OCI-LY3 (cell line): ENCODE measurements at regions not wholly inside any gene's neighbourhood (a gene's known extent, or its start where the extent isn't known, plus 50 kb on each side); places are given as distances from the start of the nearest gene placed in this dataset.

Experiments
- H2AFZ ChIP-seq: fragments of 200-600, 300-600 bp; shearing (Covaris generic); 2 replicates; pipeline ENCODE4 v1.6.0; 2014; ENCODE audit warnings: antibody characterized with exemption, low read depth, low read length
- H3K27ac ChIP-seq: fragments of 200-600, 300-600 bp; sonication (generic); 2 replicates; pipeline ENCODE4 v1.5.1; 2014; ENCODE audit warnings: mild to moderate bottlenecking, low read length, moderate library complexity, mixed read lengths
- H3K27me3 ChIP-seq: fragments of 200-600, 300-600 bp; sonication (generic); 2 replicates; pipeline ENCODE4 v1.6.1; 2014; ENCODE audit warnings: low read depth, low read length, mixed read lengths
- H3K36me3 ChIP-seq: fragments of 200-600, 300-600 bp; sonication (generic); replicated peaks from 2 replicates; pipeline ENCODE3; 2014; ENCODE audit warnings: low read depth, low read length, mixed read lengths
- H3K4me1 ChIP-seq: fragments of 300-600, 200-600 bp; sonication (generic); 2 replicates; pipeline ENCODE4 v1.6.1; 2014; ENCODE audit warnings: low read length, mixed read lengths
- H3K4me2 ChIP-seq: fragments of 200-600, 300-600 bp; sonication (generic); 2 replicates; pipeline ENCODE4 v1.6.1; 2014; ENCODE audit warnings: low read length, mixed read lengths
- H3K4me3 ChIP-seq: fragments of 300-600, 200-600 bp; sonication (generic); 2 replicates; pipeline ENCODE4 v1.5.1; 2014; ENCODE audit warnings: antibody characterized with exemption, mild to moderate bottlenecking, low read length, moderate library complexity
- H3K79me2 ChIP-seq: fragments of 300-600, 200-600 bp; shearing (Covaris generic); 2 replicates; pipeline ENCODE4 v1.6.1; 2014; ENCODE audit warnings: mild to moderate bottlenecking, low read length, mixed read lengths
- H3K9ac ChIP-seq: fragments of 300-600, 200-600 bp; shearing (Covaris generic); 2 replicates; pipeline ENCODE4 v1.6.0; 2014; ENCODE audit warnings: mild to moderate bottlenecking, low read length, moderate library complexity
- H3K9me3 ChIP-seq: fragments of 200-600, 300-600 bp; shearing (Covaris generic); 2 replicates; pipeline ENCODE4 v1.6.1; 2014; ENCODE audit warnings: low read length, mixed read lengths; ENCODE audit not compliant: insufficient read depth
- H4K20me1 ChIP-seq: fragments of 200-600, 300-600 bp; sonication (generic); 2 replicates; pipeline ENCODE4 v1.6.1; 2016; ENCODE audit warnings: low read length, mixed read lengths; ENCODE audit not compliant: insufficient read depth
- EZH2phosphoT487 ChIP-seq: fragments of 200-600 bp; shearing (Covaris generic); IDR thresholded peaks from 2 replicates; pipeline ENCODE4 v1.6.1; 2018; ENCODE audit warnings: antibody characterized with exemption, mixed run types, low read depth
- TF ChIP-seq, protein P1 (sequence below): fragments of 200-600, 300-600 bp; sonication (generic); IDR thresholded peaks from 2 replicates; pipeline ENCODE4 v1.5.1; 2014; ENCODE audit warnings: antibody characterized with exemption, low read length, low read depth

DNA sequence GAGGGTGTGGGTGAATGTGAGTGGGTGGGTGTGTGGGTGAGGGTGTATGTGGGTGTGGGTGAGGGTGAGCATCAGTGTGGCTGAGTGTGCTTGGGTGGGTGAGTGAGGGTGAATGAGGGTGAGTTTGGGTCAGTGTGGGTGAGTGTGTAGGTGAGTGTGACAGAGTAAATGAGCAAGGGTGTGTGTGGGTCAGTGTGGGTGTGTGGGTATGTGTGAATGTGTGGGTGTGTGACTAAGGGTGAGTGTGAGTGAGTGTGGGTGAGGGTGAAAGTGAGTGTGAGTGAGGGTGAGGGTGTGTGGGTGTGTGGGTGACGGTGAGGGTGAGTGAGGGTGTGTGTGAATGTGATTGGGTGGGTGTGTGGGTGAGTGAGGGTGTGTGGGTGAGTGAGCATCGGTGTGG lies 1676.7 kb upstream of the TENM3 start:
- H3K27ac ChIP-seq, result no peak overlapping the region
- no peak overlapping the region for H3K4me2 ChIP-seq
- no peaks in the 10 kb centered on the region for H3K27me3 ChIP-seq
- no peaks in the 10 kb centered on the region for H4K20me1 ChIP-seq
- no peak for TF ChIP-seq EZH2phosphoT487
- TF ChIP-seq, protein P1, sequence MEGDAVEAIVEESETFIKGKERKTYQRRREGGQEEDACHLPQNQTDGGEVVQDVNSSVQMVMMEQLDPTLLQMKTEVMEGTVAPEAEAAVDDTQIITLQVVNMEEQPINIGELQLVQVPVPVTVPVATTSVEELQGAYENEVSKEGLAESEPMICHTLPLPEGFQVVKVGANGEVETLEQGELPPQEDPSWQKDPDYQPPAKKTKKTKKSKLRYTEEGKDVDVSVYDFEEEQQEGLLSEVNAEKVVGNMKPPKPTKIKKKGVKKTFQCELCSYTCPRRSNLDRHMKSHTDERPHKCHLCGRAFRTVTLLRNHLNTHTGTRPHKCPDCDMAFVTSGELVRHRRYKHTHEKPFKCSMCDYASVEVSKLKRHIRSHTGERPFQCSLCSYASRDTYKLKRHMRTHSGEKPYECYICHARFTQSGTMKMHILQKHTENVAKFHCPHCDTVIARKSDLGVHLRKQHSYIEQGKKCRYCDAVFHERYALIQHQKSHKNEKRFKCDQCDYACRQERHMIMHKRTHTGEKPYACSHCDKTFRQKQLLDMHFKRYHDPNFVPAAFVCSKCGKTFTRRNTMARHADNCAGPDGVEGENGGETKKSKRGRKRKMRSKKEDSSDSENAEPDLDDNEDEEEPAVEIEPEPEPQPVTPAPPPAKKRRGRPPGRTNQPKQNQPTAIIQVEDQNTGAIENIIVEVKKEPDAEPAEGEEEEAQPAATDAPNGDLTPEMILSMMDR, result no peak
- H3K4me1 ChIP-seq, result no peaks in the 10 kb centered on the region
- H3K36me3 ChIP-seq, result no peaks in the 10 kb centered on the region
- no peaks in the 10 kb centered on the region for H3K9me3 ChIP-seq
- no peaks in the 10 kb centered on the region for H3K79me2 ChIP-seq
- no peak overlapping the region for H3K9ac ChIP-seq
- H3K4me3 ChIP-seq, result no peak overlapping the region
- H2AFZ ChIP-seq, result no peak overlapping the region

DNA sequence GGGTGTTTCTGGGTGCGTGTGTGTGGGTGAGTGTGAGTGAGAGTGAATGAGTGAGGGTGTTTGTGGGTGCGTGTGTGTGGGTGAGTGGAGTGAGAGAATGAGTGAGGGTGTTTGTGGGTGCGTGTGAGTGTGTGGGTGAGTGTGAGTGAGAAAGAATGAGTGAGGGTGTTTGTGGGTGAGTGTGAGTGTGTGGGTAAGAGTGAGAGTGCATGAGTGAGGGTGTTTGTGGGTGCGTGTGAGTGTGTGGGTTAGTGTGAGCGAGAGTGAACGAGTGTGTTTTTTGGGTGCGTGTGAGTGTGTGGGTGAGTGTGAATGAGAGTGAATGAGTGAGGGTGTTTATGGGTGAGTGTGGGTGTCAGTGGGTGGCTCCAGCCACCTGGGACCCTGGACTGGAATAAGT lies 1676.1 kb upstream of the TENM3 start:
- Histone ChIP-seq H2AFZ (no peak overlapping the region), H4K20me1 (no peaks in the 10 kb centered on the region), H3K4me2 (no peak overlapping the region), H3K4me1 (no peaks in the 10 kb centered on the region), H3K9me3 (no peaks in the 10 kb centered on the region), H3K27me3 (no peaks in the 10 kb centered on the region), H3K4me3 (no peak overlapping the region), H3K36me3 (no peaks in the 10 kb centered on the region), H3K27ac (no peak overlapping the region), H3K79me2 (no peaks in the 10 kb centered on the region), H3K9ac (no peak overlapping the region)
- TF ChIP-seq, protein P1, result no peak
- TF ChIP-seq EZH2phosphoT487, result no peak

DNA sequence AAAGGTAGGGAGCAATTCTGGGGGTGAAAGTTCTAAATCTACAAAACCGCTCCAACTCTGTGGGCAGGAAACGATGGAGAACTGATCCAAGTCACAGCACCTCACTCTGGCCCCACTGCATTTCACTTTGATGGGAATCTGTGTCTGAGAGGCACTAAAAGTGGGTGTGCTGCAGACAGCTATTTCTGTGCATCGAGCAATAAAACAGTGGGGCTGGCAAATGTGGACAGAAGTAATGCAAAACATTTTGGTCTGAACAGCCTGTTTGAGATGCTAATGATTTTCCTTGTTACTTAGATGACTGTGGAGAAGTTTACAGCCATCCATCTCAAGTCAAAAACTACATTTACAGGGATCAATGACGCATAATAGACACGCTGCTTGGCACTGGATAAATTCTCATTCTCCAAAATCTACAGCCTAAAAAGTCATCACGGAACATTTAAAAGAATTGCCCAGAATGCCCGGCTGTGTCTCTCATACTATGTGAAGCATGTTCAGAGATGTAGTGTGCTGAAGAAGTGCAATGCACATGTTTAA lies 1671.6 kb upstream of the TENM3 start:
- Histone ChIP-seq H2AFZ (no peak overlapping the region), H3K9ac (no peak overlapping the region), H3K4me2 (no peak overlapping the region), H3K9me3 (no peaks in the 10 kb centered on the region; the same call in 1 of the 2 replicates), H3K79me2 (no peaks in the 10 kb centered on the region), H3K27me3 (no peaks in the 10 kb centered on the region), H3K27ac (no peak overlapping the region), H3K4me1 (no peaks in the 10 kb centered on the region), H3K4me3 (no peak overlapping the region), H3K36me3 (no peaks in the 10 kb centered on the region), H4K20me1 (no peaks in the 10 kb centered on the region)
- TF ChIP-seq, protein P1, result no peak
- no peak for TF ChIP-seq EZH2phosphoT487

DNA sequence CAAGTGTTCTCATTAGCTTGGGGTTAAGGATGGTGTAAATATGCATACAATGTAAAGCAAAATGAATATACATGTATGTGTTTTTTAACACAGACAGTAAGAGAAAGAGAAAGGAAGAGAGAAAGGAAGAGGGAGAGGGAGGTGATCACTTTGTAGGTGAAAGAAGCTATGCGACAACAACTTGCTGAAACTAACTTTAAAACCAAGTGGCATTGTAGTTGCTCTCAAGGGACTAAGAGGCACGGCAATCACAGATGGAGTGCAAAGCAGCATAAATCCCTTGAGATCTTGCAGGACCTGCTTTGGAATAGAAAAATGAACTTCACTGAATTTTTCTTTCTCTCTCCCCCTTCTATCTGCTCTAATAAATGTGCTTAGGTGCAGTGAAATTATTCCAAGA lies 1665.0 kb upstream of the TENM3 start:
- Histone ChIP-seq H3K4me1 (no peaks in the 10 kb centered on the region), H3K36me3 (no peaks in the 10 kb centered on the region), H4K20me1 (no peaks in the 10 kb centered on the region), H3K9me3 (no peaks in the 10 kb centered on the region; the same call in 1 of the 2 replicates), H3K79me2 (no peaks in the 10 kb centered on the region), H3K4me2 (no peak overlapping the region), H3K4me3 (no peak overlapping the region), H3K27me3 (no peaks in the 10 kb centered on the region), H3K9ac (no peak overlapping the region), H2AFZ (no peak overlapping the region), H3K27ac (no peak overlapping the region)
- no peak for TF ChIP-seq EZH2phosphoT487
- TF ChIP-seq, protein P1, result no peak
